Astrocyte (in vitro differentiated cells and primary cell): ENCODE measurements at regions not wholly inside any gene's neighbourhood (a gene's known extent, or its start where the extent isn't known, plus 50 kb on each side); places are given as distances from the start of the nearest gene placed in this dataset.

ENCODE experiments used
- EZH2 ChIP-seq: IDR thresholded peaks from 2 replicates; pipeline ENCODE4 v1.6.1; 2012; ENCODE audit warnings: mild to moderate bottlenecking, low read length, inconsistent platforms; ENCODE audit not compliant: insufficient read depth
- TF ChIP-seq, protein P1 (sequence below): IDR thresholded peaks from 2 replicates; pipeline ENCODE4 v1.5.1; 2011; ENCODE audit warnings: low read depth, mild to moderate bottlenecking, inconsistent platforms, low read length, moderate library complexity; ENCODE audit not compliant: insufficient read depth

DNA sequence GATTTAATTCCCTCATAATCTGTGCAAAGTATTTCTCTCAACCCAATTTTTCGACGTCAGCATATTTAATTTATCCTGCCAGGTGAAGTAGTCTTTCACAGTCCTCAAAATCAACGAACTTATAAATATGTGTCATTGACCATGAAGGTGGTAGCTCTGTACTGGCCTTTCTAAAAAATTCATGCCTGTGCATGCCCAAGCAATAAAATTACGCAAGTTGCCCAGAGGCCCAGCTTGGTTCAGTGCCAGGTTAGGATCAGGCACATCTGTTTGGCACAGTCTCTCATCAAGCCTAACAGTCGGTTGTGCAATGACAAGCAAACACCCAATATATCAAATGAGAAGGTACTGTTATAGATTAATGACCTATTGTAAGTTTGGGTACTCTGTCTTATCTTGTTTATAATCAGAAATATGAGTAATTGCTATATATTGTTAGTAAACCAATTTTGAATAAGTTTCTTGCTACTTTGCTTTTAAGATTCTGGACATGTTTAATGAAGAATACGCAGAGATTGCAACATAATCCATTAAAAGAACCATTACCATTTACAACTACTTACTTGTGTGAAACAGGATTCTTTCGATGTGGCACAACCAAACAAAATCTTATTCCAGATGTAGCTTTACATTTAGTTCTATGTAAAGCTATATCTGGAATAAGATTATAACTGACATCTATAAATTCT, 159.0 kb upstream of the IL12A start:
- TF ChIP-seq, protein P1, sequence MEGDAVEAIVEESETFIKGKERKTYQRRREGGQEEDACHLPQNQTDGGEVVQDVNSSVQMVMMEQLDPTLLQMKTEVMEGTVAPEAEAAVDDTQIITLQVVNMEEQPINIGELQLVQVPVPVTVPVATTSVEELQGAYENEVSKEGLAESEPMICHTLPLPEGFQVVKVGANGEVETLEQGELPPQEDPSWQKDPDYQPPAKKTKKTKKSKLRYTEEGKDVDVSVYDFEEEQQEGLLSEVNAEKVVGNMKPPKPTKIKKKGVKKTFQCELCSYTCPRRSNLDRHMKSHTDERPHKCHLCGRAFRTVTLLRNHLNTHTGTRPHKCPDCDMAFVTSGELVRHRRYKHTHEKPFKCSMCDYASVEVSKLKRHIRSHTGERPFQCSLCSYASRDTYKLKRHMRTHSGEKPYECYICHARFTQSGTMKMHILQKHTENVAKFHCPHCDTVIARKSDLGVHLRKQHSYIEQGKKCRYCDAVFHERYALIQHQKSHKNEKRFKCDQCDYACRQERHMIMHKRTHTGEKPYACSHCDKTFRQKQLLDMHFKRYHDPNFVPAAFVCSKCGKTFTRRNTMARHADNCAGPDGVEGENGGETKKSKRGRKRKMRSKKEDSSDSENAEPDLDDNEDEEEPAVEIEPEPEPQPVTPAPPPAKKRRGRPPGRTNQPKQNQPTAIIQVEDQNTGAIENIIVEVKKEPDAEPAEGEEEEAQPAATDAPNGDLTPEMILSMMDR: no peak
- TF ChIP-seq EZH2: no peak
